BE2C (cell line): ENCODE measurements at regions not wholly inside any gene's neighbourhood (a gene's known extent, or its start where the extent isn't known, plus 50 kb on each side); places are given as distances from the start of the nearest gene placed in this dataset.
"Not testable (repeated sequence)": the region's sequence is repeated elsewhere in the genome, so short reads cannot be mapped to it uniquely, and the experiment has no call there.

ENCODE experiments used
- DNase-seq: peaks from one replicate; pipeline ENCODE4 v3.0.0-alpha.2; 2020
- H3K27me3 ChIP-seq: fragments of 250-450 bp; sonication (Bioruptor Pico); 2 replicates; pipeline ENCODE4 v1.5.1; 2020; ENCODE audit warnings: mild to moderate bottlenecking
- H3K36me3 ChIP-seq: fragments of 250-450 bp; sonication (Bioruptor Pico); 2 replicates; pipeline ENCODE4 v1.5.1; 2020; ENCODE audit warnings: mild to moderate bottlenecking
- H3K4me1 ChIP-seq: fragments of 250-450 bp; sonication (Bioruptor Pico); 2 replicates; pipeline ENCODE4 v1.5.1; 2020
- H3K4me3 ChIP-seq: 2 replicates; pipeline ENCODE4 v1.5.1; 2011; ENCODE audit warnings: low read depth, low read length
- H3K9me3 ChIP-seq: fragments of 250-450 bp; sonication (Bioruptor Pico); 2 replicates; pipeline ENCODE4 v1.5.1; 2020
- CTCF ChIP-seq: IDR thresholded peaks from 2 replicates; pipeline ENCODE4 v1.5.1; 2012; ENCODE audit warnings: mild to moderate bottlenecking, low read depth, low read length

GRCh38 chr6:85771455-85771854 is 128.8 kb upstream of the SYNCRIP start:
- TF ChIP-seq CTCF, result no peak
- no peaks in the 10 kb centered on the region for H3K27me3 ChIP-seq
- no peak overlapping the region for H3K4me3 ChIP-seq
- H3K36me3 ChIP-seq, result no peaks in the 10 kb centered on the region
- H3K4me1 ChIP-seq, result no peaks in the 10 kb centered on the region
- no peak for DNase-seq
- H3K9me3 ChIP-seq, result no peaks in the 10 kb centered on the region

GRCh38 chr6:85764844-85765243 is 122.2 kb upstream of the SYNCRIP start:
- TF ChIP-seq CTCF, result no peak
- Histone ChIP-seq H3K9me3 (no peaks in the 10 kb centered on the region), H3K4me1 (no peaks in the 10 kb centered on the region), H3K27me3 (no peaks in the 10 kb centered on the region), H3K4me3 (no peak overlapping the region), H3K36me3 (no peaks in the 10 kb centered on the region)
- no peak for DNase-seq

GRCh38 chr6:85756982-85757381 is 114.3 kb upstream of the SYNCRIP start:
- Histone ChIP-seq H3K27me3 (no peaks in the 10 kb centered on the region), H3K4me3 (no peak overlapping the region), H3K36me3 (no peaks in the 10 kb centered on the region), H3K4me1 (no peaks in the 10 kb centered on the region), H3K9me3 (no peaks in the 10 kb centered on the region)
- DNase-seq, result no peak
- peak; percentile 59 for TF ChIP-seq CTCF

GRCh38 chr6:85754894-85755293 is 112.2 kb upstream of the SYNCRIP start:
- Histone ChIP-seq H3K4me3 (no peak overlapping the region), H3K27me3 (no peaks in the 10 kb centered on the region), H3K36me3 (no peaks in the 10 kb centered on the region), H3K4me1 (no peaks in the 10 kb centered on the region), H3K9me3 (no peaks in the 10 kb centered on the region)
- TF ChIP-seq CTCF, result no peak
- no peak for DNase-seq

GRCh38 chr6:85752602-85753001 is 109.9 kb upstream of the SYNCRIP start:
- H3K9me3 ChIP-seq, result no peaks in the 10 kb centered on the region
- no peaks in the 10 kb centered on the region for H3K4me1 ChIP-seq
- no peak overlapping the region for H3K4me3 ChIP-seq
- no peaks in the 10 kb centered on the region for H3K27me3 ChIP-seq
- DNase-seq, result no peak
- H3K36me3 ChIP-seq, result no peaks in the 10 kb centered on the region
- TF ChIP-seq CTCF, result no peak

- Histone ChIP-seq H3K4me3 (no peak overlapping the region), H3K27me3 (no peaks in the 10 kb centered on the region), H3K9me3 (no peaks in the 10 kb centered on the region), H3K36me3 (no peaks in the 10 kb centered on the region), H3K4me1 (no peaks in the 10 kb centered on the region)
- no peak for TF ChIP-seq CTCF
- DNase-seq, result no peak
Measured at GRCh38 chr6:85751374-85752055, 108.8 kb upstream of the SYNCRIP start.

- not testable (repeated sequence) for H3K36me3 ChIP-seq, DNase-seq, H3K4me1 ChIP-seq, H3K27me3 ChIP-seq, H3K9me3 ChIP-seq, H3K4me3 ChIP-seq
Measured at GRCh38 chr6:85750146-85750545, 107.5 kb upstream of the SYNCRIP start.
